Esophagus squamous epithelium (tissue), 5 donors: ENCODE measurements at regions not wholly inside any gene's neighbourhood (a gene's known extent, or its start where the extent isn't known, plus 50 kb on each side); places are given as distances from the start of the nearest gene placed in this dataset.

ENCODE experiments used
- DNase-seq: peaks from one replicate; lab custom pipeline; 2025; lab: John Stamatoyannopoulos, UW
- H3K27ac ChIP-seq, 4 donors: fragments of 200-600 bp; sonication (generic); one replicate each; pipeline ENCODE4 v1.5.1; 2016 to 2019; ENCODE audit warnings: mild to moderate bottlenecking in 1 of 4
- H3K27me3 ChIP-seq, 4 donors: fragments of 200-600 bp; sonication (generic); 1 replicate in 3 of 4; 2 replicates in 1 of 4; pipeline versions ENCODE4 v1.5.1 to v1.6.0; 2017 to 2021; ENCODE audit warnings: antibody characterized with exemption in 1 of 4
- H3K36me3 ChIP-seq, 3 donors: fragments of 200-600 bp; sonication (generic); one replicate each; pipeline ENCODE4 v1.5.1; 2016 to 2019
- H3K4me1 ChIP-seq, 3 donors: fragments of 200-600 bp; sonication (generic); one replicate each; pipeline ENCODE4 v1.5.1; 2017 to 2019
- H3K4me3 ChIP-seq, 4 donors: fragments of 200-600 bp; sonication (generic); 1 replicate in 3 of 4; 2 replicates in 1 of 4; pipeline ENCODE4 v1.5.1; 2016 to 2019; ENCODE audit warnings: mild to moderate bottlenecking in 2 of 4, moderate library complexity in 1 of 4
- H3K9me3 ChIP-seq, 3 donors: fragments of 200-600 bp; sonication (generic); one replicate each; pipeline ENCODE4 v1.5.1; 2016 to 2019
- CTCF ChIP-seq, 6 experiments: fragments of 450-650 bp in 4 of 6; fragments of 200-600 bp in 2 of 6; sonication (generic) in 2 of 6; IDR thresholded peaks; one replicate each; pipeline ENCODE4 v1.5.1; 2016 to 2019; ENCODE audit warnings: antibody characterized with exemption in 6 of 6, mild to moderate bottlenecking in 4 of 6, moderate library complexity in 4 of 6
- POLR2A ChIP-seq, 4 donors: fragments of 450-650 bp; IDR thresholded peaks; one replicate each; pipeline ENCODE4 v1.6.1; 2017; ENCODE audit warnings: antibody characterized with exemption in 4 of 4, mild to moderate bottlenecking in 4 of 4, moderate library complexity in 3 of 4
- WGBS, 2 donors: methylation state at CpG; one replicate each; pipeline ENCODE4 v1.1.5; 2018; 5-methylcytosine and 5-hydroxymethylcytosine counted together
- intact Hi-C: fragments of 100-400 bp; cut with DNase I; formaldehyde crosslinking; loops from one replicate; pipeline ENCODE4 v1.15.0; 2022
- donor health status: DM: yes; HTN: yes; CAD: no.

- Histone ChIP-seq H3K27me3 (no peaks in the 10 kb centered on the region), H3K27ac (no peak overlapping the region), H3K36me3 (no peaks in the 10 kb centered on the region), H3K9me3 (no peaks in the 10 kb centered on the region), H3K4me1 (no peaks in the 10 kb centered on the region), H3K4me3 (no peak overlapping the region)
- 47 to 48% methylated on average over 4 of the region's 4 CpGs for WGBS, 2 donors
- no peak for TF ChIP-seq CTCF (IDR thresholded peaks at IDR 0.05)
- no peak for TF ChIP-seq POLR2A (IDR thresholded peaks at IDR 0.05)
- intact Hi-C loops, result no loop called here
- DNase-seq, result no peak
Observed at GRCh38 chr13:79237981-79238380, 168.1 kb downstream of the RBM26 start.

DNA sequence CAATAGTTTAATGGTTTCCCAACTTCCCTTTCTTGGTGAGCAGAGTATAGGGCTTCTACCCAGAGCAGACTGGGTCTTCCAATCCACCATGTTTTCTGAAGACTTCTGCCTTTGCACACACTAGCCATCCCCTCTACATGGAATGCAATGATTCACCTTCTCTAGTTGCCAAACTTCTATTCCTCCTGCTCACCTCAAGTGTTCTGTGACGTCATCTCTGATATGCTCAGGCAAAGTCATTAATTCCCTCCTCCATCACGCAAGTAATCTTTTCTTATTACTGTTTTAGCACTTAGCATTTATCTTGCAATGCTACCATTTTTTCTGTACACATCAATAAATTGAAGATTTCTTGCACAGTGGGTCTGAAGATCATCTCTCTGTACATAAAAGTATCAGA is 174.2 kb downstream of the RBM26 start:
- H3K27me3 ChIP-seq, result no peaks in the 10 kb centered on the region
- WGBS, 2 donors, result 65 to 74% methylated on average over 2 of the region's 2 CpGs
- H3K4me3 ChIP-seq, result no peak overlapping the region
- intact Hi-C loops, result no loop called here
- DNase-seq, result no peak
- no peak overlapping the region for H3K27ac ChIP-seq
- no peaks in the 10 kb centered on the region for H3K36me3 ChIP-seq
- H3K9me3 ChIP-seq, result no peaks in the 10 kb centered on the region
- TF ChIP-seq POLR2A (IDR thresholded peaks at IDR 0.05) (no peak), CTCF (IDR thresholded peaks at IDR 0.05) (no peak)
- no peaks in the 10 kb centered on the region for H3K4me1 ChIP-seq

- H3K9me3 ChIP-seq, result no peaks in the 10 kb centered on the region
- H3K4me1 ChIP-seq, result no peaks in the 10 kb centered on the region
- no peak overlapping the region for H3K4me3 ChIP-seq
- TF ChIP-seq POLR2A (IDR thresholded peaks at IDR 0.05) (no peak), CTCF (IDR thresholded peaks at IDR 0.05) (no peak)
- intact Hi-C loops, result no loop called here
- H3K36me3 ChIP-seq, result no peaks in the 10 kb centered on the region
- H3K27me3 ChIP-seq, result no peaks in the 10 kb centered on the region
- 76% methylated on average over 4 of the region's 4 CpGs for WGBS, 2 donors
- DNase-seq, result no peak
- H3K27ac ChIP-seq, result no peak overlapping the region
Observed at GRCh38 chr13:79229761-79230160, 176.3 kb downstream of the RBM26 start.

DNA sequence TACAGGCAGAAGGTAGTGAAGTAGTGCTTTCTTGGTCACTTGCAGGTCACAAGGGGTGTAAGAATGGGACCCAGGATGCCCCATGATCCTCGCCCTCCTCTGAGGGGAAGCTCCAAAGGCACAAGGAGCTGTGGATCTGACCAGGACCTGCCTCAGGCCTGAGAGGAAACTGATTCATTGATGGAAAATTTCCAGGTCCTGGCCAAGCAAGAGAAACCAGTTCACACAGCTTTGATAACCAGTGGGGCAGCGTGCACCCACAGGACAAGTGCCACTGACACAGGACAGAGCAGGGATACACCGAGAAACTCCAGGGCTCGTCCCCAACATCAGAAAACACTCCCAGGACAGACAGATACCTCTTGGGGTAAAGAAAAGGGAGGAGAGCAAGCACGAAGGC is 177.1 kb downstream of the RBM26 start:
- H3K4me1 ChIP-seq, result no peaks in the 10 kb centered on the region
- H3K4me3 ChIP-seq, result no peak overlapping the region
- TF ChIP-seq POLR2A (IDR thresholded peaks at IDR 0.05) (no peak), CTCF (IDR thresholded peaks at IDR 0.05) (no peak)
- H3K27ac ChIP-seq, result no peak overlapping the region
- H3K9me3 ChIP-seq, result no peaks in the 10 kb centered on the region
- DNase-seq, result no peak
- no peaks in the 10 kb centered on the region for H3K36me3 ChIP-seq
- 72 to 73% methylated on average over 4 to 5 of the region's 5 CpGs for WGBS, 2 donors
- intact Hi-C loops, result no loop called here
- H3K27me3 ChIP-seq, result no peaks in the 10 kb centered on the region

DNA sequence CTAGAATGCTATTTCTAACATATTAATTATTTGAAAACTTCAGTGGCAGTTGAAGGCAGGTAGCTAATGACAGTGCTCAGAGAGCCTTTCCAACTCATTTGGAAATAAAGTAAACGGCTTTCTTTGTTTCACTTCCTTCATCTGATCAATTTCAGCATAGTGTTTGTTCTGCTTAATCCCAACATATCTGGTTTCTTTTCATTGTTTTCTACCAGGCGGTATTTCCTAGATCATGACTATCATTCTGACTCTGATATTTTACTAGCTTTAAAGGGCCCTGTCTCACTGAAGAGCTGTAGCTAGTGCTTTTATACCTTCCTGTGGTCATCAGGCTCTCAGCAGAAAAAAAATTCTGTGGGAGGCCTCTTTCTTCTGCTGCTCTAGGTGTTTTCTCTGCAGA is 178.6 kb downstream of the RBM26 start:
- TF ChIP-seq CTCF (IDR thresholded peaks at IDR 0.05) (no peak), POLR2A (IDR thresholded peaks at IDR 0.05) (no peak)
- H3K4me3 ChIP-seq, result no peak overlapping the region
- H3K27me3 ChIP-seq, result no peaks in the 10 kb centered on the region
- WGBS, 2 donors, result 19 to 24% methylated on average over 2 of the region's 2 CpGs
- intact Hi-C loops, result no loop called here
- H3K36me3 ChIP-seq, result no peaks in the 10 kb centered on the region
- DNase-seq, result no peak
- no peaks in the 10 kb centered on the region for H3K9me3 ChIP-seq
- H3K27ac ChIP-seq, result no peak overlapping the region
- no peaks in the 10 kb centered on the region for H3K4me1 ChIP-seq
